IMR-90 (cell line): ENCODE measurements at regions not wholly inside any gene's neighbourhood (a gene's known extent, or its start where the extent isn't known, plus 50 kb on each side); places are given as distances from the start of the nearest gene placed in this dataset.

Experiments
- ATAC-seq: fragments of 200-7000 bp; cut with Tn5 transposase; 2 replicates; pipeline ENCODE4 v1.9.1; 2020; ENCODE audit warnings: low read depth, mild to moderate bottlenecking, moderate library complexity
- BruUV-seq: library from RNA; stranded (reverse); fragments of 400-500 nt; replicated peaks from 2 replicates; lab custom pipeline; 2021; lab: Mats Ljungman, UMichigan
- CTCF ChIA-PET: fragments of 300-600 bp; formaldehyde crosslinking; extraction: SDS; loops from one replicate; lab custom pipeline; 2021; ENCODE audit warnings: antibody characterized with exemption; lab: Yijun Ruan, JAX
- POLR2A ChIA-PET: fragments of 300-600 bp; sonication (Branson Sonifier 250); formaldehyde crosslinking; loops from one replicate; lab custom pipeline; 2022; ENCODE audit warnings: antibody characterized with exemption; ENCODE audit not compliant: unreplicated experiment; lab: Charles Lee
- DNase-seq: peaks from one replicate; pipeline ENCODE4 v3.0.0; 2013
- H2AFZ ChIP-seq: replicated peaks from 2 replicates; pipeline ENCODE3; 2013; ENCODE audit warnings: low read length, mild to moderate bottlenecking; ENCODE audit not compliant: poor library complexity
- H2AK5ac ChIP-seq: 2 replicates; pipeline ENCODE4 v1.6.1; 2013; ENCODE audit warnings: low read depth, low read length, inconsistent platforms
- H2AK9ac ChIP-seq: replicated peaks from 2 replicates; pipeline ENCODE3; 2013; ENCODE audit warnings: mild to moderate bottlenecking, low read depth, low read length, moderate library complexity; ENCODE audit not compliant: poor library complexity
- H2BK120ac ChIP-seq: 2 replicates; pipeline ENCODE4 v1.6.1; 2013; ENCODE audit warnings: low read depth, low read length, inconsistent platforms
- H2BK15ac ChIP-seq: 3 replicates; pipeline ENCODE4 v1.6.1; 2013; ENCODE audit warnings: low read depth, low read length, inconsistent platforms
- H2BK20ac ChIP-seq: 2 replicates; pipeline ENCODE4 v1.6.1; 2013; ENCODE audit warnings: low read depth, mild to moderate bottlenecking, inconsistent platforms, low read length, moderate library complexity
- H2BK5ac ChIP-seq: 2 replicates; pipeline ENCODE4 v1.6.1; 2013; ENCODE audit warnings: mild to moderate bottlenecking, low read depth, low read length, inconsistent platforms; ENCODE audit not compliant: poor library complexity, severe bottlenecking
- H3K14ac ChIP-seq: replicated peaks from 2 replicates; pipeline ENCODE4 v1.6.1; 2013; ENCODE audit warnings: low read depth, low read length, inconsistent platforms
- H3K18ac ChIP-seq: 2 replicates; pipeline ENCODE4 v1.6.1; 2013; ENCODE audit warnings: low read depth, low read length, control low read depth
- H3K23ac ChIP-seq: 2 replicates; pipeline ENCODE4 v1.6.1; 2013; ENCODE audit warnings: low read depth, low read length, inconsistent platforms
- H3K27ac ChIP-seq: 2 replicates; pipeline ENCODE4 v1.5.1; 2013; ENCODE audit warnings: mild to moderate bottlenecking, control low read depth, low read length; ENCODE audit not compliant: insufficient read depth
- H3K27me3 ChIP-seq: 2 replicates; pipeline ENCODE4 v1.6.1; 2013; ENCODE audit warnings: low read length; ENCODE audit not compliant: control insufficient read depth, insufficient read depth
- H3K36me3 ChIP-seq: 2 replicates; pipeline ENCODE4 v1.6.1; 2013; ENCODE audit warnings: low read length, mixed read lengths; ENCODE audit not compliant: control insufficient read depth, insufficient read depth
- H3K4ac ChIP-seq: 2 replicates; pipeline ENCODE4 v1.6.1; 2013; ENCODE audit warnings: low read depth, low read length, inconsistent platforms
- H3K4me1 ChIP-seq: 2 replicates; pipeline ENCODE4 v1.6.1; 2013; ENCODE audit warnings: low read length, mixed read lengths; ENCODE audit not compliant: control insufficient read depth, insufficient read depth
- H3K4me2 ChIP-seq: 2 replicates; pipeline ENCODE4 v1.6.1; 2013; ENCODE audit warnings: low read depth, mild to moderate bottlenecking, control low read depth, low read length, moderate library complexity
- H3K4me3 ChIP-seq: 2 replicates; pipeline ENCODE4 v1.5.1; 2013; ENCODE audit warnings: low read depth, mild to moderate bottlenecking, control low read depth, low read length, moderate library complexity; ENCODE audit not compliant: insufficient read depth
- H3K56ac ChIP-seq: 2 replicates; pipeline ENCODE4 v1.6.1; 2013; ENCODE audit warnings: low read length, inconsistent platforms; ENCODE audit not compliant: insufficient read depth; ENCODE audit errors: extremely low read depth
- H3K79me1 ChIP-seq, 2 experiments: 2 replicates each; pipeline ENCODE4 v1.6.1; 2013; ENCODE audit warnings: low read length in 2 of 2, inconsistent platforms in 1 of 2, low read depth in 1 of 2
- H3K9ac ChIP-seq: 2 replicates; pipeline ENCODE4 v1.6.1; 2013; ENCODE audit warnings: low read depth, low read length, control low read depth
- H3K9me1 ChIP-seq: 2 replicates; pipeline ENCODE4 v1.6.1; 2013; ENCODE audit warnings: low read length, inconsistent platforms; ENCODE audit not compliant: insufficient read depth
- H3K9me3 ChIP-seq: 2 replicates; pipeline ENCODE4 v1.6.1; 2013; ENCODE audit warnings: low read length; ENCODE audit not compliant: control insufficient read depth, insufficient read depth
- H4K20me1 ChIP-seq: 2 replicates; pipeline ENCODE4 v1.6.1; 2013; ENCODE audit warnings: low read length, inconsistent platforms; ENCODE audit not compliant: insufficient read depth
- H4K5ac ChIP-seq: 2 replicates; pipeline ENCODE4 v1.6.1; 2013; ENCODE audit warnings: mild to moderate bottlenecking, low read depth, low read length, control low read depth
- H4K8ac ChIP-seq, 2 experiments: 2 replicates each; pipeline ENCODE4 v1.6.1; 2013; ENCODE audit warnings: low read depth in 2 of 2, low read length in 2 of 2, control low read depth in 1 of 2, inconsistent platforms in 1 of 2
- H4K91ac ChIP-seq: 2 replicates; pipeline ENCODE4 v1.6.1; 2013; ENCODE audit warnings: low read depth, low read length, inconsistent platforms; ENCODE audit not compliant: insufficient read depth
- BHLHE40 ChIP-seq: fragments of 150-350 bp; IDR thresholded peaks from 2 replicates; pipeline ENCODE4 v1.6.1; 2016; ENCODE audit warnings: mild to moderate bottlenecking, low read depth, low read length
- CEBPB ChIP-seq: IDR thresholded peaks from 2 replicates; pipeline ENCODE4 v1.6.1; 2012; ENCODE audit warnings: low read depth, low read length, improper control_type of control experiment
- ELK1 ChIP-seq: fragments of 150-350 bp; IDR thresholded peaks from 2 replicates; pipeline ENCODE4 v1.6.1; 2016; ENCODE audit warnings: low read depth, mild to moderate bottlenecking, low read length, moderate library complexity, borderline replicate concordance
- FOS ChIP-seq: fragments of 150-350 bp; IDR thresholded peaks from 2 replicates; pipeline ENCODE4 v1.6.1; 2016; ENCODE audit warnings: low read depth, low read length
- MAZ ChIP-seq: IDR thresholded peaks from 2 replicates; pipeline ENCODE4 v1.6.1; 2012; ENCODE audit warnings: low read depth, mild to moderate bottlenecking, low read length, improper control_type of control experiment, moderate library complexity, borderline replicate concordance
- NFE2L2 ChIP-seq: fragments of 150-350 bp; IDR thresholded peaks from 2 replicates; pipeline ENCODE4 v1.6.1; 2016; ENCODE audit warnings: low read depth, mild to moderate bottlenecking, low read length
- POLR2A ChIP-seq: IDR thresholded peaks from 2 replicates; pipeline ENCODE4 v1.6.1; 2012; ENCODE audit warnings: mild to moderate bottlenecking, low read depth, low read length
- RAD21 ChIP-seq: IDR thresholded peaks from 2 replicates; pipeline ENCODE4 v1.6.1; 2012; ENCODE audit warnings: low read length, improper control_type of control experiment
- USF2 ChIP-seq: fragments of 150-350 bp; IDR thresholded peaks from 2 replicates; pipeline ENCODE4 v1.6.1; 2017; ENCODE audit warnings: mild to moderate bottlenecking, antibody characterized with exemption, low read length, low read depth
- WGBS, 2 experiments: methylation state at CpG; one replicate each; pipeline versions ENCODE4 v1.1.5 to v1.1.7; 2013; ENCODE audit warnings: missing lambda C conversion rate in 2 of 2; ENCODE audit not compliant: insufficient read length in 1 of 2; ENCODE audit errors: extremely low coverage in 2 of 2; 5-methylcytosine and 5-hydroxymethylcytosine counted together
- dilution Hi-C: fragments of 300-500 bp; cut with HindIII; formaldehyde crosslinking; loops from one replicate; pipeline ENCODE4 v1.14.3; 2018; ENCODE audit warnings: low sequenced_read_pairs; ENCODE audit not compliant: unreplicated experiment
- in situ Hi-C: fragments of 300-500 bp; cut with MboI; formaldehyde crosslinking; loops from 3 replicates; pipeline ENCODE4 v1.14.3; 2019; ENCODE audit warnings: low sequenced_read_pairs, inconsistent platforms, mixed read lengths
- intact Hi-C: fragments of 100-400 bp; cut with micrococcal nuclease; formaldehyde crosslinking; loops from 2 replicates; pipeline ENCODE4 v1.10.0; 2022
- TF ChIP-seq, protein P1 (sequence below): conservative IDR thresholded peaks from 2 replicates; pipeline ENCODE4 v1.5.1; 2012; ENCODE audit warnings: mild to moderate bottlenecking, low read depth, low read length, improper control_type of control experiment

DNA sequence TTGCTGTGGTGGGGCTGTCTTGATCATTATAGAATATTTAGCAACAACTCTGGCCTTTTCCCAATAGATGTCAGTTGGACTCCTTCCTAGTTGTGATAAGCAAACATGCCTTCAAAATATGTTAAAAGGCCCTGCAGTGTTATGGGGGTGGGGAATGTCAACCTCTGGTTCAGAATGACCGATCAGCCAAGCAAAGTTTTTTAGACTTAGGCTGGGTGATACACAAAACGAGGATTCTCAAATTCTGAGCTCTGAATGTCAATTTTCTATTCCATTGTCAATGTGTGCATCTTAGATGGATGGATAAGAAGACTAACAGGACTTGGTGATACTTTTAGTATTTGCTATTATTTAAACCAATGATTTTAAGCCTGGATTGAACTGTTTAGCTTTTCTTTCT, 940.0 kb upstream of the GRIA3 start:
- CTCF ChIA-PET: no interaction called here
- WGBS, 2 experiments: no CpG with 5 or more reads among the region's 2 CpGs

More for the DNA sequence above, 940.0 kb upstream of the GRIA3 start:
- Histone ChIP-seq H4K20me1 (no peaks in the 10 kb centered on the region), H3K4me2 (no peak overlapping the region), H3K9me3 (no peaks in the 10 kb centered on the region), H3K23ac (no peak overlapping the region), H3K4ac (no peak overlapping the region), H3K36me3 (no peaks in the 10 kb centered on the region), H2BK120ac (no peak overlapping the region), H3K9me1 (no peaks in the 10 kb centered on the region), H3K56ac (no peak overlapping the region), H2BK20ac (no peak overlapping the region), H2AK9ac (no peak overlapping the region), H3K27ac (no peak overlapping the region), H4K91ac (no peak overlapping the region), H2BK15ac (no peak overlapping the region), H2BK5ac (no peak overlapping the region), H4K5ac (no peak overlapping the region), H3K4me3 (no peak overlapping the region), H3K79me1 (no peaks in the 10 kb centered on the region), H3K4me1 (no peaks in the 10 kb centered on the region), H2AK5ac (no peak overlapping the region), H3K9ac (no peak overlapping the region), H3K18ac (no peak overlapping the region), H2AFZ (no peak overlapping the region), H4K8ac (no peak overlapping the region), H3K27me3 (no peaks in the 10 kb centered on the region), H3K14ac (no peak overlapping the region)
- no peak for DNase-seq
- dilution Hi-C loops (no loop called here), in situ Hi-C loops (no loop called here), intact Hi-C loops (no loop called here)
- BruUV-seq: no TSS peak
- TF ChIP-seq CEBPB (no peak), NFE2L2 (no peak), POLR2A (no peak), USF2 (no peak), ELK1 (no peak), BHLHE40 (no peak), FOS (no peak), RAD21 (no peak), MAZ (no peak)
- TF ChIP-seq, protein P1, sequence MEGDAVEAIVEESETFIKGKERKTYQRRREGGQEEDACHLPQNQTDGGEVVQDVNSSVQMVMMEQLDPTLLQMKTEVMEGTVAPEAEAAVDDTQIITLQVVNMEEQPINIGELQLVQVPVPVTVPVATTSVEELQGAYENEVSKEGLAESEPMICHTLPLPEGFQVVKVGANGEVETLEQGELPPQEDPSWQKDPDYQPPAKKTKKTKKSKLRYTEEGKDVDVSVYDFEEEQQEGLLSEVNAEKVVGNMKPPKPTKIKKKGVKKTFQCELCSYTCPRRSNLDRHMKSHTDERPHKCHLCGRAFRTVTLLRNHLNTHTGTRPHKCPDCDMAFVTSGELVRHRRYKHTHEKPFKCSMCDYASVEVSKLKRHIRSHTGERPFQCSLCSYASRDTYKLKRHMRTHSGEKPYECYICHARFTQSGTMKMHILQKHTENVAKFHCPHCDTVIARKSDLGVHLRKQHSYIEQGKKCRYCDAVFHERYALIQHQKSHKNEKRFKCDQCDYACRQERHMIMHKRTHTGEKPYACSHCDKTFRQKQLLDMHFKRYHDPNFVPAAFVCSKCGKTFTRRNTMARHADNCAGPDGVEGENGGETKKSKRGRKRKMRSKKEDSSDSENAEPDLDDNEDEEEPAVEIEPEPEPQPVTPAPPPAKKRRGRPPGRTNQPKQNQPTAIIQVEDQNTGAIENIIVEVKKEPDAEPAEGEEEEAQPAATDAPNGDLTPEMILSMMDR: no peak
- ATAC-seq: no peak
- POLR2A ChIA-PET: no interaction called here
